Right renal pelvis (tissue), 4 donors: ENCODE measurements at regions not wholly inside any gene's neighbourhood (a gene's known extent, or its start where the extent isn't known, plus 50 kb on each side); places are given as distances from the start of the nearest gene placed in this dataset.
"Not testable (repeated sequence)": the region's sequence is repeated elsewhere in the genome, so short reads cannot be mapped to it uniquely, and the experiment has no call there.

ENCODE experiments used
- DNase-seq, 4 donors: peaks; one replicate each; pipeline ENCODE4 v3.0.0-alpha.2; 2013; ENCODE audit warnings: low read depth in 4 of 4, low spot score in 3 of 4, missing footprints in 1 of 4

- DNase-seq = not testable (repeated sequence)
Measured at GRCh38 chr1:843946-844345, 79.8 kb upstream of the SAMD11 start.

- DNase-seq = no peak
Measured at GRCh38 chr1:844472-845026, 79.2 kb upstream of the SAMD11 start.

- not testable (repeated sequence) for DNase-seq
Measured at GRCh38 chr1:845641-846040, 78.1 kb upstream of the SAMD11 start.

GRCh38 chr1:849873-850272 lies 73.8 kb upstream of the SAMD11 start:
- DNase-seq = not testable (repeated sequence)

- not testable (repeated sequence) for DNase-seq
Measured at GRCh38 chr1:850318-850717, 73.4 kb upstream of the SAMD11 start.

GRCh38 chr1:851398-851797 lies 72.3 kb upstream of the SAMD11 start:
- DNase-seq = not testable (repeated sequence)

- not testable (repeated sequence) for DNase-seq
Measured at GRCh38 chr1:851841-852240, 71.9 kb upstream of the SAMD11 start.

- not testable (repeated sequence) for DNase-seq
Measured at GRCh38 chr1:855202-855981, 68.3 kb upstream of the SAMD11 start.

- DNase-seq = not testable (repeated sequence)
Measured at GRCh38 chr1:856541-857057, 67.1 kb upstream of the SAMD11 start.

GRCh38 chr1:857926-858648 lies 65.6 kb upstream of the SAMD11 start:
- not testable (repeated sequence) for DNase-seq

- not testable (repeated sequence) for DNase-seq
Measured at GRCh38 chr1:858649-859041, 65.1 kb upstream of the SAMD11 start.

GRCh38 chr1:860941-861340 lies 62.8 kb upstream of the SAMD11 start:
- not testable (repeated sequence) for DNase-seq

GRCh38 chr1:861714-862113 lies 62.0 kb upstream of the SAMD11 start:
- DNase-seq = no peak

- not testable (repeated sequence) for DNase-seq
Measured at GRCh38 chr1:862601-863000, 61.1 kb upstream of the SAMD11 start.

- not testable (repeated sequence) for DNase-seq
Measured at GRCh38 chr1:865633-866032, 58.1 kb upstream of the SAMD11 start.

- DNase-seq = no peak
Measured at GRCh38 chr1:866095-866494, 57.6 kb upstream of the SAMD11 start.

GRCh38 chr1:866631-867299 lies 57.0 kb upstream of the SAMD11 start:
- DNase-seq = not testable (repeated sequence)

GRCh38 chr1:867550-867949 lies 56.2 kb upstream of the SAMD11 start:
- not testable (repeated sequence) for DNase-seq

- DNase-seq = peak in 3 of 4 donors; percentile 9 to 31 (median 12)
Measured at GRCh38 chr1:869499-870244, 54.1 kb upstream of the SAMD11 start.
